HG03025 (cell line): ENCODE measurements at regions not wholly inside any gene's neighbourhood (a gene's known extent, or its start where the extent isn't known, plus 50 kb on each side); places are given as distances from the start of the nearest gene placed in this dataset.

ENCODE experiments used
- ATAC-seq: cut with Tn5 transposase; IDR thresholded peaks from one replicate; pipeline ENCODE4 v1.9.1; 2021; ENCODE audit warnings: mild to moderate bottlenecking, moderate library complexity; ENCODE audit not compliant: unreplicated experiment, low FRiP score

DNA sequence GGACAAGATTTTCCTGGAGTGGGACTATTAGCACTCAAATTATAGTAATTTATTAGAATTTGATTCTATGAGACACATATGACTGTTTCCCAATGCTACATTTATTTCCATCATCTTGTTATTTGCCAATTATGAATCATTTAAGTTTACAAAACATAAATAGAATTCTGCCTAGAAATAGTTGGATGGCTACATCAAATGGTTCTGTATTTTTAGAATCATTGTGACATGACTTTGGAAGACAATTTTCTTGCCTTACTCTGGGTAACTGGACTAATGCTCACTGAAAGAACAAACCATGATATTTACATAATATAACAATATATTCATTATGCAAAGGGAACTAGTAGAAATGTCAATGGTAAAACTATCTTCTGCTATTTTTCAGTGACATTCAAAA is 173.5 kb downstream of the ZIC1 start:
- ATAC-seq: no peak

DNA sequence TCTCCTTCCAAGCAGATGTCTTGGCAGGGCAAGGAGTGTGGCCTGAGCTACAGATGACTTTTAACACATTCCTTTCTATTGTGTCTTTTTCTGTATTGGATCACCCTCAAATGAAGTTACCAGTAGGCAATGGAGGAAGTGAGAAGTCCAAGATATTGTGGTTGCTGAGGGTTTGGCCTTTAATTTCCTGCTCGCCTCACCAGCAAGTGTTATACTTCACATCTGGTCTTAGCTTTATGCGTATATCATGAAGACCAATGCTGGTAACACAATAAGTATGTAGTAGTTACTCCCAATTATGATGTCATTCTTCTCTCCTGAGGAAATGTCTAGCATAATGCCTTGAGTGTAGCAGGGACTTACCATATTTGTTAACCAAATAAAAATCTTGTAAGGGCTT is 179.9 kb downstream of the ZIC1 start:
- no peak for ATAC-seq

DNA sequence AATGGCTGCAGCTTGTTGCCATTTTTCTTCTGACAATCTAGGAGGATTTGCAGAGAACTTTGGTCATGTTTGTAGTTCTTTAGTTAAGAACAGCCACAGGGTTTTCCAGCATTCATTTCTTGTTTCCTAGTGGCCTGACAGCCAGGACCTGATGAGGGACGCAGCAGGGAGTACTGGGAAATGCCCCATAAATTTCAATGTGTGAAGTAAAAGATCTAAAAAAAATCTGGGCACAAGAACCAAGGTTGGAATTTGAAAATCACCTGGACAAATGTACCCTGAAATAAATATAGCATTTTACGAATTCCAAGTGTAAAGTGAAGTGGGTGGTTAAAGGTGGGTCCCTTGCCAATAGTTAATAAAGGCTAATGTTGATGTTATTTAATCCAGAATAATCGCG is 195.0 kb downstream of the ZIC1 start:
- no peak for ATAC-seq

DNA sequence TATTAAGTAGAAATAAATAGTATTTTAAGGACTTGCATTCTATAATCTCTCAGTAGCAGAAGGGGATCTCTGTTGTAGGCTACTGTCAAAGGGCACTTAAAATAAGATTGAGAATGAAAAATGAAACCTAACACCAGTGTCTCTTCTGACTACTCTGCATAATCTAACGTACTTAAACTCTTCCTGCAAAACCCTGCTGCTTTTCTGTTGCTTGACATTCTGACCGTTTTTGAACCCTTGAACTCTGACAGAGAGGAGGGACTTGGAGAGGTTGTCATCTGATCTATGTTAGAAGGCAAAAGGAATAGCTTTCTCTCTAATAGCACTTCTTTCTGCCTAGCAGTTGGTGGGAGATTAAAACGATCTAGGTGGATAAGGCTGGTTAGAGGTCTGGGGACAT is 204.6 kb downstream of the ZIC1 start:
- ATAC-seq: peak; percentile 93

DNA sequence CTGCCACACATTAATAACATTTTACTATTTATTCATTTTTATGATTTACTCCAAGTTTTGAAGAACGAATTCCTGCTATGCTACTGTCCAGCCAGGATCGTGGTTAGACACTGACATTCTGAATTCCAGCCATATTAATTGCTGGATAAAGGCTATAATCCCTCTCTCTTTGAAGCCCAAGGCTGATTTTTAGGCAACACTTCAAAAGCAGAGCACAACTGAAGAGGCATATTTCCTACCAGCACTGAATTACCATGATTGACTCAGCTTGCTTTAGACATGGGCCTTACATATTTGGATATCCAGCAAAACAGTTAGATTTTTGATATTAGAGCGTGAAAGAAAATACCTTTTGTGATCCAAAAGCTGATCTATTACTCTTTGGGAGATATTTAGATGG is 205.0 kb downstream of the ZIC1 start:
- no peak for ATAC-seq

DNA sequence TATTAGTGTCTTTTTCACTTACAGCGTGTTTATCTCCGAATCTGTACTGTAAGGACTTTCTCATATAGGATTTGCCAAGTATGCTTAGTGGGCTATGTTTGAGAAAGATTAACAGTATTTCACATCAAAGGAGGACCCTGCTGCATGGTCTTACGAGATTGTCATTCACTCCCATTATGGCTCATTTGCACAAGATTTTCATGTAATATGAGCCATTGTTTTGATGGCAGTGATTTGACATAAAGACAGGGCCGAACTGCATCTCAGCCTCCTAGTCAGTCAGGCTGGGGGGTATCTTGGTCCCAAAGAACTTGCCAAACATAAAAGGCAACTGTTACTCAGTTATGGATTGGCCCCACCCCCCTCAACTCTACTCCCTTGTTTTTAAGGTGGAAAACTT is 205.9 kb downstream of the ZIC1 start:
- no peak for ATAC-seq

DNA sequence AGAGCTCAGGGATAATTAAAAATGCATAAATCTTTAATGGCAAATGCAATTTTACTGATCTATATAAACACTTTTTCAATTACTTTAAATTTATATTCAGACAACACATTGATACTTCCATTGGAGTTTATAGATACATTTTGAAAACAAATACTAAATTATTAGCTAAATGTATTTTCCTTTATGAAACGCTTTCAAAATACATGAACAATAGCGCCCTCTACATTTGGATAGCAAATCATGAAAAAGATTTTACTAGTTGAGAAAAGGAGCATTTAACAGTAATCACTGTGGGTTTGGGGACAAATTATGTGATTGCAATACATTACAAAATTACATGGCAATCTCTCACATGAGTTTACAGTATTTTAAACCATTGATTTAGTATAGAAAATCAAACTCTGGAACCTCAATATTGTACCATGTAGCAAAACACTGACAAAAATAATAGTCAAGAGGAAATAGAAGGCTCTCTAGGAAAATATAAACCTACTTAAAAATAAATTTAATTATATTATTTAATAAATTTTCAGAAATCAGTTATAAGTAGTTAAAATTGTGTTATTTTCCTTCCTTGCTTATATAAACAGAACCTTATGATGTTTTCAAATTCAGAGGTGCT is 207.9 kb downstream of the ZIC1 start:
- no peak for ATAC-seq

DNA sequence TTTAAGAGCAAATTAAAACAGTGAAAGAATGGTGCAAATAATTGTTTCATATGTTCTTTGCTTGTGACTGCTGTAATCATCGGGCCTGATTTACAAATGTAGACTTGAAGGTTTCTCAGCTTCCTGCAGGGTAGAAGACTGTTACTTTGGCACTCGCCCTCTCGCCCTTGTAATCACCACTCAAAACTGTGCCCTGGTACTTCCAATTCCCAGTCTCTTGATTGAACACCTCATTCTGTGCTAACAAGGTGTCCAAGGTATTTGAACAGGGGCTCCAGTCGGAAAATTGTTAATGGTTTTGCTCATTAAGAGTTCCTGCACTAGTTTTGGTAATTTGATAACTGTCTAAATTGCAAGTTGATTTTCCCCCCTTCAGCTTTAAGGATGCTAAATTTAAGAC is 209.5 kb downstream of the ZIC1 start:
- no peak for ATAC-seq

DNA sequence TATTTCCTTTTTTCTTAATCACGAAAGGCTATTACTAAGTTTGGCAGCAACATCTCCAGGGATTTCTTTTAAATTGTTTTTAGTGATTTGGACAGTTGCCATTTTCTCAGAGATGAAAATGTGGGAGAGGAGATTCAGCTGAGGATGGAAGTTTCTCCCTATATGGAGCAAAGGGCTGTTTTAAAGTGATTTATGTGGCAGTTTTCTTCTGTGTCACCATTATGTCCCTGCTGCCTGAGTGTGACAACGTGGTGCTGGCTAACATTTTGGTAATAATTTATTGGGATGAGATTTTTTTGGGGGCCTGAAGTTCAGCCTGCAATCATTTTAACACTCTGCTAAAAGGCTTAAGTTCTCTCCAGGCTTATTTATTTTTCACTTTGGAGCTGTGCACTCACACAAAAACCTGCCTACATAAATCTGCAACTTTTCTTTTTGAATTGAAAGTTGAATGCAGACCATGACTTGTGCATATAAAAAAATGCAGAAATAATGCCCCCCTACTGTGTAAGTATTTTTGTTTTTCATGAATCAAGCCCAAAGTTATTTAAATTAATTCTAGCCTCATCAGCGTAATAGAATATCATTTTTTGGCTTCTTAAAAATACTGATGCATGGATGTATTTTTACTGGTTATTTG is 210.9 kb downstream of the ZIC1 start:
- ATAC-seq: no peak

DNA sequence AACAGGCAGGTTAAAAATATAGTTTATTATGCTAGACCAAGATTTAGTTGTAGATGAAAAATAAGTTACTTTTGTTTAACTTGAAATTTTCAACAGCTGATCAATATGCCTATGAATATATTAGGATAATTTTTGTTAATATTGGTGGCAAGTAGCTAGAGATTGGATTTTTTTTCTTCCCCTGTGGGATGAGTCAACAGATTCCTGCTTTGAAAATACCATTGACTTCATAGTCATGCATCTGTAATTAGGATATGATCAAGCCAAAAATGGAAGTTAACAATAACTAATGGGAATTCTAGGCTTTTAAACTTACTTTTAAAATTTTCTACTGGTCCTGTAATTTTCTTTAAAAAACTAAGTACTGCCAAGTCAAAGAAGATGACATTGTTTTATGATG is 211.7 kb downstream of the ZIC1 start:
- ATAC-seq: no peak

DNA sequence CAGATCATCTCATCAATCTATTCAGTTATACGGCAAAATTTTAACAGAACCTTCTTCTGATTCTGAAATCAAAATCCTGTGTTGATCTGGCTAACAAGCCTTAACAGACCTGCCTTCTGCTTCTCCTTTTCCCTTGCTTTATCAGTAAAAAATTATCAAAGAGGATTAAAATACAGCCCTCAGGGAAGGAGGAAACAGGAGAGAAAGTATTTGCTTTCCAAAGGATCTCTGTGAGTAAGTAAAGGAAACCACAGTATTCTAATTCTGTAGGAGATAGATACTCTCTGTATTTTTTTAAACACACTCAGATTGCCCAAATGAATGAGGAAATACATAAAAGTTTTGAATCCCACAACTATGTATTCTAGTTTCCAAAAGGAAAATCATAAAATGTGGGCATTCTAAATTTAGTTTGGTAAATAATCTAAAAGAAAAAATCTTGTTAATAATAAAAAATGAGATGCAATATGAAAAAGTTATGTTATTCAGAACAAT is 221.8 kb downstream of the ZIC1 start:
- ATAC-seq: no peak

DNA sequence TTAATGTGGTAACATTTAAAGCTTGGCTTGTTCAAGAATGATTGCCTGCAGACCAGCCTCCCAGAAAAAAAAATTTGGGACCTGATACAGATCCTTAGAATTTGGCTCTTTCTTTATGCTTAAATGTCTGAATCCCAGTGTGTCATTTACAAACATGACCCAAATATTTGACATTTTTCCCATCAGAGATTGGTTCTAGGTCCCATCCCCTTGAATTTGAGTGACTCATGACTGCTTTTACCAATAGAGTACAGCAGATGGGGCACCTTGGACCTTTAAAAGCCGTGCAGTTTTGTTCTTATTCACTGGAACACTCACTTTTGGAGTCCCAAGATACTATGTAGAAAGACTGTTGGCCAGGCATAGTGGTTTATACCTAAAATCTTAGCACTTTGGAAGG is 231.6 kb downstream of the ZIC1 start:
- no peak for ATAC-seq

DNA sequence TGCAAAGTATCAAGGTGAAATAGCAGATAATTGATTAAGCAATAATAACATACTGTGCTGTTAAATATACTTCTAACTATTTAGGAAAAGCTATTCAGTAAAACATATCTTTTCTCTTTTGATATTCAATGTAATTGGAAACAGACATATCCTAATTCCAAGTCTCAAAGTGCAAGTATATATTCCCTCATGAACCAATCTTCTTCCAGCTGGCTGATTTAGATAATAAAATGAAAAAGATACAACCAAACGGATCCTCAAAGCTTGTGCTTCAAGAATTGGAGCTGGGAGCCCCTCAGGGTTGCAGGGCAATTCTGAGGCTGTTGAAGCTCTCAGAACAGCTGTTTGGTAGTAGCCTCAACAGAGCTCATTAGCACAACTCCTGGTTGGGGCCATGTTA is 236.6 kb downstream of the ZIC1 start:
- no peak for ATAC-seq

DNA sequence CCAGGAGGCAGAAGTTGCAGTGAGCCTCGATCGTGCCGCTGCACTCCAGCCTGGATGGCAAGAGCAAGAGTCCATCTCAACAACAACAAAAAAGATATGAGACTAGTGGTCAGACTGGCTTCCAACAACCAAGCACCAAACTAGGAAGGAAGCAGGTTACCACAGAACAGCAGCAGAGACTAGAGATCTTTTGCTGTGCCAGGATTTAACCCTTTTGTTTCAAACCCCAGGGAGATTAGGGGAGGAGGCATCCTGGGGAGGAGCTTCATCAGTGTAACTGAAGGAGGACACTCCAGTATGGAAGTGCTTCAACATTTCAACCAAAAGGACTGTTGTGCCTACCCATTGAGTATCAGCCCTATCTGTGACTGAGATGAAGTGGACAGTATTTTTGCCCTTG is 240.3 kb downstream of the ZIC1 start:
- no peak for ATAC-seq

DNA sequence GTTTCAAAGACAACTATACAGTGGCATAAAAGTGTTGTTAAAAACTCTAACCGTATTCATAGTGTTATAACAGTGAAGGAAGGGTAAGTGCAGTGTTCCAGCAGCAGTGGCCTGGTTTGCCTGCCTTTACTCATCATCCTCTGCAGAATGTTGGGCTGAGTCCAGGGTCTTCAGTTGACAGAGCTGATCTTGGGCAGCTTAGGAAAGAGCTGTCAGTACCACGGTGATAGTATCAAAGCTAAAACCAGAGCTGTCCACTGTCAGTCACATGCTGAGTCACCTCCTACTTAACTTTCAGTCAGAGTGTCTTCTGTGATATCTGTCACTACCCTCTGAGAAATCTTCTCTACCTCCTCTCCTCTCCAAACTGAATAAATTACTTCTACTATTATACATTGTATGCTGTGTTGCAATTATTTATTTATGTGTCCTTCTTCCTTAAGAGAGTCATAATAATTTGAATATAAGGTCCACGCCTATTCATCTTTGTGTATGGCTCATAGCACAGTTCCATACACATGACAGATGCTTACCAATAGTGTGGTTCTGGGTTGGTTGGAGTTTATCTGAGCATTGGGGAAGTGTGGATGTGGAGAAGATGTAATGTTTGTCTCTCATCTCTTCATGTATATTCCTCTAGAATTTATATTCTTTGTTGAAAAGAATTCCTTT is 242.1 kb downstream of the ZIC1 start:
- ATAC-seq: no peak

DNA sequence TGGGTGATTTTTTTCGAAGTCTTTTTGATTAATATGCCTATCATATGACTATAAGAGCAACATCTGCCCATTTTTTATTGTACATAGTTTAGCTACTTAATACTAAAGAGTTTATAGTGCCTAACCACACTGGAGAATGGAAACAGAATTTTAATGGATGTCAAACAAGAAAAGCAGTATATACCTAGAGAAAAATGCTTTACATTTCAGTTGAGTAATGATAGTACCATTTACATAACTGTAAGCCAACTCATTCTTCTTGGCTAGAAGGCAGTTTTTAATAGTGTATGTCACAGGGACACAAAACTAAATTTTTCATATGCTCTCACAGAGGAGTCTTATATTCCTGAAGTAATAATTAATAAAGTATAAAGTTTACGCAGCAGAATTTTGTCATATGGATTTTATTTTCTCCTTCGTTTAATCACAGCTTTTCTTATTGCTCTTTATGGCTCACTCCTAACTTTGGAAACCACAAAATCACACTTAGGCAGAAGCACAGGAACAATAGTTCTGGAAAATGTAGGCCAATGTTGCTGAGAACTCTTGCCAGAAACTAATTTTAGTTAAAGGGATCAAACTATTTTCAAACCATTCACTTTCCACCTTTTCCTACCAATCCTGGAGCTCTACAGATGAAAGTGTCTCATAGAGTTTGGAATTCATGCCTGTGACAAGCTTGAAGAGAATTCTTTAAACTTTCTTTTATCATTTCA is 243.6 kb downstream of the ZIC1 start:
- no peak for ATAC-seq

DNA sequence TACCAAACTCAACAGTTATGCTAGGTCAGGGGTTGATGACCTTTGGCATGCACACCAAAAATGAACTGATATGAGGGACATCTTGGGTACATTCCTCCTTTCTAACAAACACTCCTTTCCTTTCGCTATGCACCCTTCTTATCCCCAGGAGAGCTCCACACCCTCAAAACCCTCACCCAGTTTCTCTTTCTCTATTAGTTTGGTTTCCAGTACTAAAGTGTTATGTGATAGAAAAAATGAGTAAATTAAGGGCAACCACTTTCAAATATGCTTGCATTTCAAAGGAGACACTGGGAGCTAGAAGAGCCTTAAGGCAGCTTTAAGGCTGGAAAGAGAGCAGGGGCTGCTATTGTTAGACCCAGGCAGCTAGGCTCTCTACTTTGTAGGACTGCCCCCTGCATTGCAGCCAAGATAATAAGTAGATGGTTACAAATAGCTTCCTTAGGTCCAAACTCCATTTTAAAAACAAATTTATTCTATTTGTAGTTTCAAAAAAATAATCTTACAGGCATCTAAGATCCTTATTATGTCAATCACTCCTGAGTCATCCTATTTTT is 244.3 kb downstream of the ZIC1 start:
- no peak for ATAC-seq

DNA sequence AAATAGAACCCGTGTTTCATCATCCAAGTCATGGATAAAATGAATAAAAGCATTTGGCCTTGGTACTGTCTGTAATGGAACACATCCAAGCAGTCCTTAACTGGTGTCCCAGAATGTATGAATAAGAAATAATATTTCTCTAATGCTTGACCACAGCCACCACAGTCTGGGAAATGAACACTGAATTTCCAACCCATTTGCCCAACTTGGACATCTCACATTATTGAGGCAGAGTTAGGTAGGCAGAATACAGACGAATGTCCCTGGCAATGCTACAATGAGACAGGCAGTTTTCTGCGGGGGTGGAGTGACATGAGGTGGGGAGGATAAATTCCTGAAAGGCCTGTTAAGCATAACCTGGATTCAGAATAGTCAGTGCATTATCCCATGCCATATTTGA is 245.7 kb downstream of the ZIC1 start:
- ATAC-seq: no peak

DNA sequence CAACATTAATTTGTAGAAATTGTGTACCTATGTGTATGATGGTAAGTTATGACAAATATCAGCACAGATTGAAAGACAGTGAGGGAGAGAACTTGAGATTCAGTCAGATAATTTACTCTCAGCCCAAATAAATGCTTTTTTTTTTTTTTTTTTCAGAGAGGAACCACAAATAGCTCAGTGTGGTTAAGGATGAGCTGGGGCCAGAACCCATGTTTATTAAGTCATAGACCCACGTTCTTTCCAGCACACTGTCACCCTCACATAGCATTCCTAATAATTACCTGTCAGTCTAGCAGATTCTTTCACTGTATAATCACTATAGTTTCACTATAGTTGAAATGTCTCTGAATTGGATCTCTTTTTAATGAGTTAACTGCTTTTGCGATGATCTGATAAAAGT is 246.1 kb downstream of the ZIC1 start:
- ATAC-seq: no peak

DNA sequence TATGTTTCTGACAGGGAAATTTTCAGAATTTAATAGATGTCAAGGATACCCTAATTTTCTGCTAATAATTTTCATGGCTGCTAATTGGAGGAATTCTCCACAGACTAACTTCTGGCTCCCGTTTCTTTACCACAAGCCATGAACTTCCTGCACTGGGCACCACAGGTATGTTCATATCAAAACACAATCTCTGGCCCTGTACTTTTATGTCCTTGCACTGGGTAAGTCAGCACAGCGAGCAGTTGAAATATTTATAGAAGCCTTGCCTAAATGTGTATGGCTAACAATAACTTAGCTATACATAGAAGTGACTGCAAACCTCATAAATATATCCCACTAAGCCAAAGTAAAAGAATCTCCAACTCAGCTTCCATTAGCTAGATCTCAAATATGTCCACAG is 246.9 kb downstream of the ZIC1 start:
- no peak for ATAC-seq

DNA sequence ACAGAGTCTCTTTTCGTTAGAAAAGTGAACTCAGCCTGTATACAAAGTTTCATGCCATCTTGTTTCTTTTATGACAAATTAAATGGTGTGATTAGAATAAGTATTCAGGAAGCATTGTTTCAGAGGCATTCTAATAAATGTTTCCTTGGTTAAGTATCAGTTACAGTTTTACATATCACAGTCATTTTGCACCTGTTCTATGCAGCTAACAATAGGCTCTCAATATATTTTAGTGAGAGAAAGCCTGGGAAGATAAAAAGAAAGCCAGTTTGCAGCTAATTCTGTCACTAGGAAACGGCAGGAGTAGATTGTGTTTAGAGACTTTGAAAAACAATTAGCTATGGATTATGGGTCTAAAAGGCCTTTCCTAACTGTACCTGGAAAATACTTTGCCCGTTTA is 252.8 kb downstream of the ZIC1 start:
- ATAC-seq: no peak
